ENCODE measurements at regions not wholly inside any gene's neighbourhood (a gene's known extent, or its start where the extent isn't known, plus 50 kb on each side); places are given as distances from the start of the nearest gene placed in this dataset.
A peak's percentile ranks its signal among the peaks of the same experiment; 100 is the strongest.

GRCh38 chr18:75586130-75586889, 158.8 kb upstream of the SMIM21 start:
- no peaks in the 10 kb centered on the region for H3K4me1 ChIP-seq (ENCODE audit: control insufficient read depth, insufficient read depth, low read length)
- no peak overlapping the region for H3K4me3 ChIP-seq (ENCODE audit: low read length)
- 67% methylated on average over 5 of the region's 9 CpGs for WGBS (ENCODE audit: insufficient coverage)
- H3K27me3 ChIP-seq (ENCODE audit: control insufficient read depth, insufficient read depth, low read length), result no peaks in the 10 kb centered on the region
- no peak for DNase-seq
- no peaks in the 10 kb centered on the region for H3K36me3 ChIP-seq (ENCODE audit: control insufficient read depth, insufficient read depth, low read length)
- peaks cover 6% of the 10 kb centered on the region for H3K9me3 ChIP-seq (replicated peaks; ENCODE audit: control insufficient read depth, low read depth, low read length)
- no peak overlapping the region for H3K27ac ChIP-seq (ENCODE audit: low read length)

GRCh38 chr18:75582940-75583339, 155.4 kb upstream of the SMIM21 start:
- Histone ChIP-seq H3K27me3 (ENCODE audit: control insufficient read depth, insufficient read depth, low read length) (no peaks in the 10 kb centered on the region), H3K27ac (ENCODE audit: low read length) (no peak overlapping the region), H3K9me3 (replicated peaks; ENCODE audit: control insufficient read depth, low read depth, low read length) (no peaks in the 10 kb centered on the region), H3K4me1 (ENCODE audit: control insufficient read depth, insufficient read depth, low read length) (no peaks in the 10 kb centered on the region), H3K4me3 (ENCODE audit: low read length) (no peak overlapping the region), H3K36me3 (ENCODE audit: control insufficient read depth, insufficient read depth, low read length) (no peaks in the 10 kb centered on the region)
- DNase-seq, result no peak
- WGBS (ENCODE audit: insufficient coverage), result 86% methylated on average over 5 of the region's 6 CpGs

DNA sequence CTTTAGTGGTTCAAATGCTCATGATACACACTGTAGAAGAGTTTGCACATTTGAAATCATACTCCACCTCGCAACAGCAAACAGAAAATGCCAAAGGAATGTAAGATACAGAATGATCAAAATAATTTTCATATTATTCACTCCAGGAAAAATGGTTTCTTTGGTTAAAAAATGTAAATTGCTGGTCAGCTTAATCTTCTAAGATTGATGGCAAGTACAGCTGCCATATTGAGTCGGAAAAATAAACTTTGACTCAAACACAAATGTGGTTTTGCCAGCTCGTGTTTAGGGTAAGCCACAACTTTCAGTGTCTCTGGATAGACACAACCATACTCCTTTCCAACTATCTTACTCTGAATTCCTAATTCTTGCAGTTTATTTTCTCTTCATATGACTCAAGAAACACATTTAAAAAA, 154.9 kb upstream of the SMIM21 start:
- no peak for DNase-seq
- Histone ChIP-seq H3K36me3 (ENCODE audit: control insufficient read depth, insufficient read depth, low read length) (no peaks in the 10 kb centered on the region), H3K27me3 (ENCODE audit: control insufficient read depth, insufficient read depth, low read length) (no peaks in the 10 kb centered on the region), H3K4me1 (ENCODE audit: control insufficient read depth, insufficient read depth, low read length) (no peaks in the 10 kb centered on the region), H3K9me3 (replicated peaks; ENCODE audit: control insufficient read depth, low read depth, low read length) (no peaks in the 10 kb centered on the region), H3K4me3 (ENCODE audit: low read length) (no peak overlapping the region), H3K27ac (ENCODE audit: low read length) (no peak overlapping the region)
- 60% methylated on average over 1 of the region's 3 CpGs for WGBS (ENCODE audit: insufficient coverage)

GRCh38 chr18:75581336-75582131, 154.0 kb upstream of the SMIM21 start:
- Histone ChIP-seq H3K36me3 (ENCODE audit: control insufficient read depth, insufficient read depth, low read length) (no peaks in the 10 kb centered on the region), H3K4me3 (ENCODE audit: low read length) (no peak overlapping the region), H3K27ac (ENCODE audit: low read length) (no peak overlapping the region), H3K27me3 (ENCODE audit: control insufficient read depth, insufficient read depth, low read length) (no peaks in the 10 kb centered on the region), H3K4me1 (ENCODE audit: control insufficient read depth, insufficient read depth, low read length) (no peaks in the 10 kb centered on the region), H3K9me3 (replicated peaks; ENCODE audit: control insufficient read depth, low read depth, low read length) (no peaks in the 10 kb centered on the region)
- no peak for DNase-seq
- 80% methylated on average over 1 of the region's 8 CpGs for WGBS (ENCODE audit: insufficient coverage)

- DNase-seq, result peak; percentile 36
- H3K4me1 ChIP-seq (ENCODE audit: control insufficient read depth, insufficient read depth, low read length), result no peaks in the 10 kb centered on the region
- no peaks in the 10 kb centered on the region for H3K27me3 ChIP-seq (ENCODE audit: control insufficient read depth, insufficient read depth, low read length)
- peaks cover 2% of the 10 kb centered on the region for H3K9me3 ChIP-seq (replicated peaks; ENCODE audit: control insufficient read depth, low read depth, low read length)
- no peak overlapping the region for H3K27ac ChIP-seq (ENCODE audit: low read length)
- no peak overlapping the region for H3K4me3 ChIP-seq (ENCODE audit: low read length)
- 83% methylated on average over 1 of the region's 3 CpGs for WGBS (ENCODE audit: insufficient coverage)
- no peaks in the 10 kb centered on the region for H3K36me3 ChIP-seq (ENCODE audit: control insufficient read depth, insufficient read depth, low read length)
Measured at GRCh38 chr18:75574187-75574586, 146.7 kb upstream of the SMIM21 start.

- Histone ChIP-seq H3K36me3 (ENCODE audit: control insufficient read depth, insufficient read depth, low read length) (no peaks in the 10 kb centered on the region), H3K27me3 (ENCODE audit: control insufficient read depth, insufficient read depth, low read length) (no peaks in the 10 kb centered on the region), H3K9me3 (replicated peaks; ENCODE audit: control insufficient read depth, low read depth, low read length) (no peaks in the 10 kb centered on the region), H3K4me3 (ENCODE audit: low read length) (no peak overlapping the region), H3K4me1 (ENCODE audit: control insufficient read depth, insufficient read depth, low read length) (peaks cover 4% of the 10 kb centered on the region), H3K27ac (ENCODE audit: low read length) (no peak overlapping the region)
- no CpG with 5 or more reads among the region's 5 CpGs for WGBS (ENCODE audit: insufficient coverage)
- DNase-seq, result no peak
Measured at GRCh38 chr18:75563150-75563549, 135.6 kb upstream of the SMIM21 start.

DNA sequence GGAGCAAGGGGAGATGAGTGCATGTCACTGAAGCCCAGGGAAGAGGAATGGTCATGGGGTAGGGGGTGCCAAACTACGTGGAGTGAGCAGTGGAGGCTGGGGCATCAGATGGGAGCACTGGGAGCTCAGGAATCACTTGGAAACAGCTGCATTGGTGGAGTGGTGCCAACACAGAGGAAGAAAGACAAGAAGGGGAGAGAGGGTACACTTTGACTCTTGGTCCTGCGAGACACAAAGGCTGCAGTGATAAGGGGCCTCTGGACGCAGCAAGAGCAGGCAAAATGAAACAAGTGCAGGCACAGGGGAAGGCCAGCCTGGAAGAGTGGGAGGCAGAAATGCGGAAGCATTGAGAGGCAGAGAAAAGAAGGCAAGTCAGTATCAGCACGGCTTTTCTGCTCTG, 134.7 kb upstream of the SMIM21 start:
- peaks cover 4% of the 10 kb centered on the region for H3K4me1 ChIP-seq (ENCODE audit: control insufficient read depth, insufficient read depth, low read length)
- WGBS (ENCODE audit: insufficient coverage), result 65% methylated on average over 5 of the region's 5 CpGs
- peak; percentile 23 for DNase-seq
- no peak overlapping the region for H3K4me3 ChIP-seq (ENCODE audit: low read length)
- no peak overlapping the region for H3K27ac ChIP-seq (ENCODE audit: low read length)
- H3K36me3 ChIP-seq (ENCODE audit: control insufficient read depth, insufficient read depth, low read length), result no peaks in the 10 kb centered on the region
- no peaks in the 10 kb centered on the region for H3K9me3 ChIP-seq (replicated peaks; ENCODE audit: control insufficient read depth, low read depth, low read length)
- H3K27me3 ChIP-seq (ENCODE audit: control insufficient read depth, insufficient read depth, low read length), result no peaks in the 10 kb centered on the region

DNA sequence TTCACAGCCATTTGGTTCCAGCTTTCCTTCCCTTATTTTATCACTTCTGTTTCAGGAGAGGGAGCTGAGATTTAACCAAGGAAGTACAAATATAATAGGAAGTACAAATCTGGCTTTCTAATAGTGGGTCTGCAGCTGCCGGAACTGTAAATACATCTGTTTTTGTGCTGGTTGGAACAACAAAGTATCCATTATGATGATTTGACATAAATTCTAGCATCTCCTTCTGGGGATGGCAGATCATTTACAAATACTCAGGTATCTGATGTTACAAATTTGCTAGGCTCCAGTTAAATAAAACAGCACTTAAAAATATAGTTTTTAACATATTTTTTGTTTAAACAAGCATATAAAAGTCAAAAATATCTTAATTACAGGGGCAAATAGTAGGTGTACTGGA, 131.3 kb upstream of the SMIM21 start:
- Histone ChIP-seq H3K27me3 (ENCODE audit: control insufficient read depth, insufficient read depth, low read length) (no peaks in the 10 kb centered on the region), H3K36me3 (ENCODE audit: control insufficient read depth, insufficient read depth, low read length) (no peaks in the 10 kb centered on the region), H3K4me1 (ENCODE audit: control insufficient read depth, insufficient read depth, low read length) (peaks cover 8% of the 10 kb centered on the region), H3K4me3 (ENCODE audit: low read length) (no peak overlapping the region), H3K27ac (ENCODE audit: low read length) (no peak overlapping the region), H3K9me3 (replicated peaks; ENCODE audit: control insufficient read depth, low read depth, low read length) (no peaks in the 10 kb centered on the region)
- no CpG with 5 or more reads among the region's 1 CpG for WGBS (ENCODE audit: insufficient coverage)
- peak; percentile 53 for DNase-seq

DNA sequence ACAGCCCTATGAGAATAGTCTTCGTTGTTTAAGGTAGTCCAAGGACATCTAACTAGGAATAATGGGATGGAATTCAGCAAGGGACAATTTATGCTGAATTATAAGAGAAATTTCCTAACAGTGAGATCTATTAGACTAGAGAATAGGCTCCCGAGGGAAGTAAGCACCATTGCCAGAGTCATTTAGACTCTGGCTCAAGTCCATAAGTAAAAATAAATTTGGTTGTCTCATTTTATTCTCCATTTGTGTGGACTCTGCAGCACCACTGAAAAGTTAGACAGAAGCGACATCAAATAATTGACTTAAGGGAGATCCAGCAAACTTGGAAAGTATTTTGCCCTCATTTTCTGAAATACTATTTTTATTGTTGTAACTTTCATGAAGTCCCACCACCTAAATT, 129.3 kb upstream of the SMIM21 start:
- H3K4me3 ChIP-seq (ENCODE audit: low read length), result no peak overlapping the region
- no peaks in the 10 kb centered on the region for H3K9me3 ChIP-seq (replicated peaks; ENCODE audit: control insufficient read depth, low read depth, low read length)
- no peaks in the 10 kb centered on the region for H3K27me3 ChIP-seq (ENCODE audit: control insufficient read depth, insufficient read depth, low read length)
- H3K27ac ChIP-seq (ENCODE audit: low read length), result no peak overlapping the region
- DNase-seq, result peak; percentile 32
- no CpG with 5 or more reads among the region's 3 CpGs for WGBS (ENCODE audit: insufficient coverage)
- H3K36me3 ChIP-seq (ENCODE audit: control insufficient read depth, insufficient read depth, low read length), result no peaks in the 10 kb centered on the region
- peaks cover 4% of the 10 kb centered on the region for H3K4me1 ChIP-seq (ENCODE audit: control insufficient read depth, insufficient read depth, low read length)

GRCh38 chr18:75554644-75555185, 127.2 kb upstream of the SMIM21 start:
- WGBS (ENCODE audit: insufficient coverage), result 33% methylated on average over 1 of the region's 2 CpGs
- H3K36me3 ChIP-seq (ENCODE audit: control insufficient read depth, insufficient read depth, low read length), result no peaks in the 10 kb centered on the region

More at GRCh38 chr18:75554644-75555185, 127.2 kb upstream of the SMIM21 start:
- H3K9me3 ChIP-seq (replicated peaks; ENCODE audit: control insufficient read depth, low read depth, low read length), result no peaks in the 10 kb centered on the region
- no peak overlapping the region for H3K27ac ChIP-seq (ENCODE audit: low read length)
- no peak overlapping the region for H3K4me3 ChIP-seq (ENCODE audit: low read length)
- H3K27me3 ChIP-seq (ENCODE audit: control insufficient read depth, insufficient read depth, low read length), result no peaks in the 10 kb centered on the region
- peak; percentile 31 for DNase-seq
- H3K4me1 ChIP-seq (ENCODE audit: control insufficient read depth, insufficient read depth, low read length), result peaks cover 11% of the 10 kb centered on the region
